ENCODE measurements at regions not wholly inside any gene's neighbourhood (a gene's known extent, or its start where the extent isn't known, plus 50 kb on each side); places are given as distances from the start of the nearest gene placed in this dataset.
A peak's percentile ranks its signal among the peaks of the same experiment; 100 is the strongest.

DNA sequence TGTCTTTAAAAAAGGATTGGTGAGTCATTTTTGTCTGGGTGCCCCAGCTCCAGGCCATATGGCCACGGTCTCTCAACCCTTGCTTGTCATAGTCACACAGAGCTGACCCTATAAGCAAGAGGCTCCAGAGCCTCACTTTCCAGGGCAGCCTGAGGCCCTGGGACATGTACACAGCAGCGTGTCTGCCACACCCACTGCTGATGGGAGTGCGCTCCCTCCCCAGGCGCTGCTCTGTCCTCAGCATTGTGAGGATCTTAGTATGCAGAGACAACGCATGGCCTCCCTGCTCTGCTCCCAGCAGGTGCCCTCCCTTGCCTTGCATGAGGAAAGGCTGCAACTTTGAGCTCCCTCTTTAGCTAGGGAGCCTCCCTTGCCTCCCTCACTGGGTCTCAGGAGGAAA lies 80.8 kb upstream of the CRHR1 start:
- intact Hi-C loops (cut with micrococcal nuclease; ENCODE audit: unreplicated experiment) (no loop called here), in situ Hi-C loops (cut with HindIII; ENCODE audit: low pct_unique_long_range_greater_than_20kb, low sequenced_read_pairs) (no loop called here)
- TF ChIP-seq SIN3A (IDR thresholded peaks at IDR 0.05; ENCODE audit: borderline replicate concordance, insufficient read depth, low read depth, low read length) (no peak), TCF7L2 (IDR thresholded peaks at IDR 0.05; ENCODE audit: low read depth, low read length) (no peak)
- TF ChIP-seq, protein P1, sequence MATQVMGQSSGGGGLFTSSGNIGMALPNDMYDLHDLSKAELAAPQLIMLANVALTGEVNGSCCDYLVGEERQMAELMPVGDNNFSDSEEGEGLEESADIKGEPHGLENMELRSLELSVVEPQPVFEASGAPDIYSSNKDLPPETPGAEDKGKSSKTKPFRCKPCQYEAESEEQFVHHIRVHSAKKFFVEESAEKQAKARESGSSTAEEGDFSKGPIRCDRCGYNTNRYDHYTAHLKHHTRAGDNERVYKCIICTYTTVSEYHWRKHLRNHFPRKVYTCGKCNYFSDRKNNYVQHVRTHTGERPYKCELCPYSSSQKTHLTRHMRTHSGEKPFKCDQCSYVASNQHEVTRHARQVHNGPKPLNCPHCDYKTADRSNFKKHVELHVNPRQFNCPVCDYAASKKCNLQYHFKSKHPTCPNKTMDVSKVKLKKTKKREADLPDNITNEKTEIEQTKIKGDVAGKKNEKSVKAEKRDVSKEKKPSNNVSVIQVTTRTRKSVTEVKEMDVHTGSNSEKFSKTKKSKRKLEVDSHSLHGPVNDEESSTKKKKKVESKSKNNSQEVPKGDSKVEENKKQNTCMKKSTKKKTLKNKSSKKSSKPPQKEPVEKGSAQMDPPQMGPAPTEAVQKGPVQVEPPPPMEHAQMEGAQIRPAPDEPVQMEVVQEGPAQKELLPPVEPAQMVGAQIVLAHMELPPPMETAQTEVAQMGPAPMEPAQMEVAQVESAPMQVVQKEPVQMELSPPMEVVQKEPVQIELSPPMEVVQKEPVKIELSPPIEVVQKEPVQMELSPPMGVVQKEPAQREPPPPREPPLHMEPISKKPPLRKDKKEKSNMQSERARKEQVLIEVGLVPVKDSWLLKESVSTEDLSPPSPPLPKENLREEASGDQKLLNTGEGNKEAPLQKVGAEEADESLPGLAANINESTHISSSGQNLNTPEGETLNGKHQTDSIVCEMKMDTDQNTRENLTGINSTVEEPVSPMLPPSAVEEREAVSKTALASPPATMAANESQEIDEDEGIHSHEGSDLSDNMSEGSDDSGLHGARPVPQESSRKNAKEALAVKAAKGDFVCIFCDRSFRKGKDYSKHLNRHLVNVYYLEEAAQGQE (IDR thresholded peaks at IDR 0.05; ENCODE audit: insufficient read depth in 1 of 2, low read depth in 2 of 2, low read length in 1 of 2), result peak in 1 of 2 experiments; percentile 14; a peak in 1 of 4 replicates
- peaks cover 7% of the 10 kb centered on the region for H3K4me1 ChIP-seq (ENCODE audit: control insufficient read depth, insufficient read depth, low read length)
- H3K9me3 ChIP-seq (ENCODE audit: control insufficient read depth, insufficient read depth, low read depth, low read length), result no peaks in the 10 kb centered on the region
- no peak overlapping the region for H3K27ac ChIP-seq (ENCODE audit: low read length)
- H3K27me3 ChIP-seq (ENCODE audit: control insufficient read depth, insufficient read depth, low read length), result no peaks in the 10 kb centered on the region
- ChIA-PET POLR2A (no interaction called here), CTCF (no interaction called here)
- DNase-seq (ENCODE audit: low read depth, low spot score), result no peak
- BruUV-seq (replicated peaks), result no TSS peak
- no peak overlapping the region for H3K4me3 ChIP-seq (ENCODE audit: low read depth in 2 of 2, low read length in 2 of 2)
- no peaks in the 10 kb centered on the region for H3K36me3 ChIP-seq (ENCODE audit: control insufficient read depth, insufficient read depth, low read length)
- ATAC-seq, result no peak

DNA sequence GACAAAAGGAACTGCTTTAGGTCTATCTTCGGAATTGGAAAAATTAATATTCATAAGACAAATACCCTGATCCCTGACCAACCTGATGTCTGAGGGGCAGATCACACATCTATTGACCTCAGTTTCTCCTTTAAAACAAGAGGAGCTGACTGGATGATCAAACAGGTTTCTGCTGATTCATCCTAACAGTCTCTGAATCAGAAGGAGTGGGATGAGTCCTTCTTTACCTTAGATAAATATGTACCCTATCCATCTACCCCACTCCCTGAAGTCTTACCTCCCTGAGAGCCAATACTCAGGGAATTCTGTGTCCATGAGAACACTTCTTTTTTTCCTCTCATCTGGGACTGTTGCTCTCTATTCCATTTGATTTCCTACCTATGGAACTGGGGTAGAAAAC lies 80.3 kb upstream of the CRHR1 start:
- Histone ChIP-seq H3K27ac (ENCODE audit: low read length) (no peak overlapping the region), H3K36me3 (ENCODE audit: control insufficient read depth, insufficient read depth, low read length) (no peaks in the 10 kb centered on the region), H3K27me3 (ENCODE audit: control insufficient read depth, insufficient read depth, low read length) (no peaks in the 10 kb centered on the region), H3K9me3 (ENCODE audit: control insufficient read depth, insufficient read depth, low read depth, low read length) (no peaks in the 10 kb centered on the region), H3K4me1 (ENCODE audit: control insufficient read depth, insufficient read depth, low read length) (peaks cover 7% of the 10 kb centered on the region), H3K4me3 (ENCODE audit: low read depth in 2 of 2, low read length in 2 of 2) (no peak overlapping the region)
- ChIA-PET POLR2A (no interaction called here), CTCF (no interaction called here)
- ATAC-seq, result no peak
- BruUV-seq (replicated peaks), result no TSS peak
- no peak for DNase-seq (ENCODE audit: low read depth, low spot score)
- in situ Hi-C loops (cut with HindIII; ENCODE audit: low pct_unique_long_range_greater_than_20kb, low sequenced_read_pairs), result no loop called here
- intact Hi-C loops (cut with micrococcal nuclease; ENCODE audit: unreplicated experiment), result no loop called here
- TF ChIP-seq, protein P2, sequence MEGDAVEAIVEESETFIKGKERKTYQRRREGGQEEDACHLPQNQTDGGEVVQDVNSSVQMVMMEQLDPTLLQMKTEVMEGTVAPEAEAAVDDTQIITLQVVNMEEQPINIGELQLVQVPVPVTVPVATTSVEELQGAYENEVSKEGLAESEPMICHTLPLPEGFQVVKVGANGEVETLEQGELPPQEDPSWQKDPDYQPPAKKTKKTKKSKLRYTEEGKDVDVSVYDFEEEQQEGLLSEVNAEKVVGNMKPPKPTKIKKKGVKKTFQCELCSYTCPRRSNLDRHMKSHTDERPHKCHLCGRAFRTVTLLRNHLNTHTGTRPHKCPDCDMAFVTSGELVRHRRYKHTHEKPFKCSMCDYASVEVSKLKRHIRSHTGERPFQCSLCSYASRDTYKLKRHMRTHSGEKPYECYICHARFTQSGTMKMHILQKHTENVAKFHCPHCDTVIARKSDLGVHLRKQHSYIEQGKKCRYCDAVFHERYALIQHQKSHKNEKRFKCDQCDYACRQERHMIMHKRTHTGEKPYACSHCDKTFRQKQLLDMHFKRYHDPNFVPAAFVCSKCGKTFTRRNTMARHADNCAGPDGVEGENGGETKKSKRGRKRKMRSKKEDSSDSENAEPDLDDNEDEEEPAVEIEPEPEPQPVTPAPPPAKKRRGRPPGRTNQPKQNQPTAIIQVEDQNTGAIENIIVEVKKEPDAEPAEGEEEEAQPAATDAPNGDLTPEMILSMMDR (IDR thresholded peaks at IDR 0.05), result no peak
- TF ChIP-seq POLR2AphosphoS5 (IDR thresholded peaks at IDR 0.05; ENCODE audit: low read depth, low read length), result no peak
- TF ChIP-seq, protein P1 (IDR thresholded peaks at IDR 0.05; ENCODE audit: insufficient read depth in 1 of 2, low read depth in 2 of 2, low read length in 1 of 2), result no peak

Measured in Panc1 (cell line).